OCI-LY3 (cell line): ENCODE measurements at regions not wholly inside any gene's neighbourhood (a gene's known extent, or its start where the extent isn't known, plus 50 kb on each side); places are given as distances from the start of the nearest gene placed in this dataset.

Experiments used
- H2AFZ ChIP-seq: fragments of 200-600, 300-600 bp; shearing (Covaris generic); 2 replicates; pipeline ENCODE4 v1.6.0; 2014; ENCODE audit warnings: antibody characterized with exemption, low read depth, low read length
- H3K27ac ChIP-seq: fragments of 200-600, 300-600 bp; sonication (generic); 2 replicates; pipeline ENCODE4 v1.5.1; 2014; ENCODE audit warnings: mild to moderate bottlenecking, low read length, moderate library complexity, mixed read lengths
- H3K27me3 ChIP-seq: fragments of 200-600, 300-600 bp; sonication (generic); 2 replicates; pipeline ENCODE4 v1.6.1; 2014; ENCODE audit warnings: low read depth, low read length, mixed read lengths
- H3K36me3 ChIP-seq: fragments of 200-600, 300-600 bp; sonication (generic); replicated peaks from 2 replicates; pipeline ENCODE3; 2014; ENCODE audit warnings: low read depth, low read length, mixed read lengths
- H3K4me1 ChIP-seq: fragments of 300-600, 200-600 bp; sonication (generic); 2 replicates; pipeline ENCODE4 v1.6.1; 2014; ENCODE audit warnings: low read length, mixed read lengths
- H3K4me2 ChIP-seq: fragments of 200-600, 300-600 bp; sonication (generic); 2 replicates; pipeline ENCODE4 v1.6.1; 2014; ENCODE audit warnings: low read length, mixed read lengths
- H3K4me3 ChIP-seq: fragments of 300-600, 200-600 bp; sonication (generic); 2 replicates; pipeline ENCODE4 v1.5.1; 2014; ENCODE audit warnings: antibody characterized with exemption, mild to moderate bottlenecking, low read length, moderate library complexity
- H3K79me2 ChIP-seq: fragments of 300-600, 200-600 bp; shearing (Covaris generic); 2 replicates; pipeline ENCODE4 v1.6.1; 2014; ENCODE audit warnings: mild to moderate bottlenecking, low read length, mixed read lengths
- H3K9ac ChIP-seq: fragments of 300-600, 200-600 bp; shearing (Covaris generic); 2 replicates; pipeline ENCODE4 v1.6.0; 2014; ENCODE audit warnings: mild to moderate bottlenecking, low read length, moderate library complexity
- H3K9me3 ChIP-seq: fragments of 200-600, 300-600 bp; shearing (Covaris generic); 2 replicates; pipeline ENCODE4 v1.6.1; 2014; ENCODE audit warnings: low read length, mixed read lengths; ENCODE audit not compliant: insufficient read depth
- H4K20me1 ChIP-seq: fragments of 200-600, 300-600 bp; sonication (generic); 2 replicates; pipeline ENCODE4 v1.6.1; 2016; ENCODE audit warnings: low read length, mixed read lengths; ENCODE audit not compliant: insufficient read depth
- CTCF ChIP-seq: fragments of 200-600, 300-600 bp; sonication (generic); IDR thresholded peaks from 2 replicates; pipeline ENCODE4 v1.5.1; 2014; ENCODE audit warnings: antibody characterized with exemption, low read length, low read depth
- EZH2phosphoT487 ChIP-seq: fragments of 200-600 bp; shearing (Covaris generic); IDR thresholded peaks from 2 replicates; pipeline ENCODE4 v1.6.1; 2018; ENCODE audit warnings: antibody characterized with exemption, mixed run types, low read depth

DNA sequence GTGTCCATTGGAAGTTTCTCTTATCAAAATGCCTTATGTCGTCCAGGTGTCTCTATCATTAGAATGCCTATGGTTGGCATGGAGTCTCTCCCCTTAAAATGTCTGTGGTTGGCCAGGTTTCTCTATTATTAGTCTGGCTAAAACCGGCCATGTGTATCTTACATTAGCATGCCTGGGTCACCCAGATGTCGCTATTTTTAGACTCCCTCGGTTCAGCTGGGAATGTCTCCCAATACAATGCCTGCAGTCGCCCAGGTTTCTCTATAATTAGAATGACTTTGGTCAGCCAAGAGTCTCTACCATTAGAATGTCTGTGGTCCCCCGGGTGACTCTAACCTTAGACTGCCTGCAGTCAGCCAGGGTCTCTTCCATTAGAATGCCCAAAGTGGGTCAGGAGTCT lies 1536.1 kb downstream of the UQCRFS1 start:
- no peaks in the 10 kb centered on the region for H3K4me1 ChIP-seq
- H3K27me3 ChIP-seq, result no peaks in the 10 kb centered on the region
- no peaks in the 10 kb centered on the region for H3K9me3 ChIP-seq
- H2AFZ ChIP-seq, result no peak overlapping the region
- H3K4me3 ChIP-seq, result no peak overlapping the region
- TF ChIP-seq CTCF (no peak), EZH2phosphoT487 (no peak)
- no peaks in the 10 kb centered on the region for H3K79me2 ChIP-seq
- H3K36me3 ChIP-seq, result no peaks in the 10 kb centered on the region
- H3K27ac ChIP-seq, result no peak overlapping the region
- no peak overlapping the region for H3K9ac ChIP-seq
- H3K4me2 ChIP-seq, result no peak overlapping the region
- no peaks in the 10 kb centered on the region for H4K20me1 ChIP-seq

DNA sequence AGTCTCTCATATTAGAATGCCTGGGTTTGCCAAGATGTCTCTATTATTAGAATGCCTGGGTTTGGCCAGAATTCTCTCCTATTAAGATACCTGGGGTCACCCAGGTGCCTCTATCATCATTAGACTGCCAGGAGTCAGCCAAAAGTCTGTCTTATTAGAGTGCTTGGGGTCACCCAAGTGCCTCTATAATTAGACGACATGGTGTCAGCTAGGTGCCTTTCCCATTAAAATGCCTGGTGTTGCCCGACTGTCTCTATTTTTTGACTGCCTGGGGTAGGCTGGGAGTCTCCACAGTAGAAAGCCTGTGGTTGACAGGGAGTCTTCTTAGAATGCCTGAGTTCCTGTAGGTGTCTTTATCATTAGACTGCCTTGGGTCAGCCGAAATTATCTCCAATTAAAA lies 1536.6 kb downstream of the UQCRFS1 start:
- Histone ChIP-seq H3K27me3 (no peaks in the 10 kb centered on the region), H3K27ac (no peak overlapping the region)

GRCh38 chr19:27675771-27676170 lies 1537.2 kb downstream of the UQCRFS1 start:
- H3K4me2 ChIP-seq, result no peak overlapping the region
- TF ChIP-seq CTCF (no peak), EZH2phosphoT487 (no peak)

More for the DNA sequence above, 1536.6 kb downstream of the UQCRFS1 start:
- Histone ChIP-seq H3K4me2 (no peak overlapping the region), H3K9me3 (no peaks in the 10 kb centered on the region), H2AFZ (no peak overlapping the region), H3K9ac (no peak overlapping the region), H3K36me3 (no peaks in the 10 kb centered on the region), H4K20me1 (no peaks in the 10 kb centered on the region), H3K4me3 (no peak overlapping the region), H3K79me2 (no peaks in the 10 kb centered on the region), H3K4me1 (no peaks in the 10 kb centered on the region)
- TF ChIP-seq CTCF, result no peak

DNA sequence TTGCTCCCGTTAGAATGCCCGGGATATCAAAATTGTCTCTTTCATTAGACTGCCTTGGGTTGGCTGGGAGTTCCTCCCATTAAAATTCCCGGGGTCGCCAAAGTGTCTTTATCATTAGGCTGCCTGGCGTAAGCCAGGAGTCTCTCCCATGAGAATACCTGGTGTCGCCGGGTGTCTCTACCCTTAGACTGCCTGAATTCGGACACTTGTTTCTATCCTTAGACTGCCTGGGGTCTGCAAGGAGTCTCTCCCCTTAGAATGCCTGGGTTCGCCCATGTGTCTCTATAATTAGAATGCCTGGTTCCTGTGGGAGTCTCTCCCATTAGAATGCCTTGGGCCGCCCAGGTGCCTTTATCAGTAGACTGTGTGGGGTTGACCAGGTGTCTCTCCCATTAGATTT lies 1538.2 kb downstream of the UQCRFS1 start:
- Histone ChIP-seq H3K27ac (no peak overlapping the region), H3K9ac (no peak overlapping the region), H3K27me3 (no peaks in the 10 kb centered on the region), H3K4me3 (no peak overlapping the region), H3K9me3 (no peaks in the 10 kb centered on the region), H3K4me2 (no peak overlapping the region), H3K36me3 (no peaks in the 10 kb centered on the region), H4K20me1 (no peaks in the 10 kb centered on the region), H3K4me1 (no peaks in the 10 kb centered on the region), H2AFZ (no peak overlapping the region), H3K79me2 (no peaks in the 10 kb centered on the region)
- TF ChIP-seq CTCF (no peak), EZH2phosphoT487 (no peak)

More at GRCh38 chr19:27675771-27676170, 1537.2 kb downstream of the UQCRFS1 start:
- H3K9me3 ChIP-seq, result no peaks in the 10 kb centered on the region
- no peaks in the 10 kb centered on the region for H4K20me1 ChIP-seq
- H3K27ac ChIP-seq, result no peak overlapping the region
- H3K27me3 ChIP-seq, result no peaks in the 10 kb centered on the region
- H3K36me3 ChIP-seq, result no peaks in the 10 kb centered on the region
- H3K79me2 ChIP-seq, result no peaks in the 10 kb centered on the region
- no peak overlapping the region for H3K9ac ChIP-seq
- no peak overlapping the region for H3K4me3 ChIP-seq
- no peak overlapping the region for H2AFZ ChIP-seq
- H3K4me1 ChIP-seq, result no peaks in the 10 kb centered on the region
